Right lung (tissue), 2 donors: ENCODE measurements at regions not wholly inside any gene's neighbourhood (a gene's known extent, or its start where the extent isn't known, plus 50 kb on each side); places are given as distances from the start of the nearest gene placed in this dataset.
A peak's percentile ranks its signal among the peaks of the same experiment; 100 is the strongest.
"Not testable (repeated sequence)": the region's sequence is repeated elsewhere in the genome, so short reads cannot be mapped to it uniquely, and the experiment has no call there.

Source experiments
- DNase-seq, 2 donors: peaks; one replicate each; pipeline ENCODE4 v3.0.0-alpha.2; 2013

- DNase-seq = no peak
Measured at GRCh38 chr10:123378302-123378701, 224.1 kb downstream of the BUB3 start.

- DNase-seq = no peak
Measured at GRCh38 chr10:123379156-123379555, 225.0 kb downstream of the BUB3 start.

GRCh38 chr10:123380491-123381085 is 226.4 kb downstream of the BUB3 start:
- DNase-seq = peak in 1 of 2 donors; percentile 19

- DNase-seq = no peak
Measured at GRCh38 chr10:123381224-123381623, 227.0 kb downstream of the BUB3 start.

GRCh38 chr10:123382491-123382890 is 228.3 kb downstream of the BUB3 start:
- no peak for DNase-seq

GRCh38 chr10:123385508-123386080 is 231.4 kb downstream of the BUB3 start:
- no peak for DNase-seq

DNA sequence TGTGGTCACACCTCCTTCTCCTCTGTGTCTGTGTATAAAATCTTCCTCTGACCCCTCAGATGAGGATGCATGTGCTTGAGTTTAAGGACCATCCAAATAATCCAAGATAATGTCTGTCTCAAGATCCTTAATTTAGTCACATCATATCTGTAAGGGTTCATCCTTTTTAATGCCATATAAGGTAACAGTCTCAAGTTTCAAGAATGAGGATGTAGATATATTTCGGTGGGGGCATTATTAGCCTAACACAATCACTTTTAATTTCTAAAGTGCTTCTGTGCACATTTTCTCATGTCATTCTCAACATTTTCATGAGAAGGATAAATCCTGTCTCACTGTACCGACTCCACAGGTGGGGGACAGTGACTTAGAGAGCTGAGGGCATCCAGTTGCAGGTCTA is 235.3 kb downstream of the BUB3 start:
- no peak for DNase-seq

- DNase-seq = no peak
Measured at GRCh38 chr10:123390332-123390731, 236.1 kb downstream of the BUB3 start.

DNA sequence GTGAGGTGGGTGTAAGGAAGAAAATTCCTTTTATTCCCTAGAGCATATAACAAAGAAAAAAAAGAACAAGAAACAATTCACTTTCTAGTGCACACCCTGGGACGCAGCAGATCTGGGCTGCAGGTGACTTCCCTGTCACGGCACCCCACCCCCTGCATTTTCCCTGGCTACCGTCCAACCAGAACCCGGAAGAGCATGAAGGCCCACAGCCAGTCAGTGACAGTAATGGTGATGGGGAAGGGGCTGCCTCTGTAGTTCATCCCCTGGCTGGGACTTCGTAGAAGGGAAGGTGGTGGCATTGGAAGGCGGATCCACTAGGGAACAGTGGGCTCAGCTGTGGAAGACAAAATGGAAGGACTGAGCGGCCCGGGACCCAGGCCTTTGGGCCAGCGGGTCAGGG is 236.7 kb downstream of the BUB3 start:
- no peak for DNase-seq

DNA sequence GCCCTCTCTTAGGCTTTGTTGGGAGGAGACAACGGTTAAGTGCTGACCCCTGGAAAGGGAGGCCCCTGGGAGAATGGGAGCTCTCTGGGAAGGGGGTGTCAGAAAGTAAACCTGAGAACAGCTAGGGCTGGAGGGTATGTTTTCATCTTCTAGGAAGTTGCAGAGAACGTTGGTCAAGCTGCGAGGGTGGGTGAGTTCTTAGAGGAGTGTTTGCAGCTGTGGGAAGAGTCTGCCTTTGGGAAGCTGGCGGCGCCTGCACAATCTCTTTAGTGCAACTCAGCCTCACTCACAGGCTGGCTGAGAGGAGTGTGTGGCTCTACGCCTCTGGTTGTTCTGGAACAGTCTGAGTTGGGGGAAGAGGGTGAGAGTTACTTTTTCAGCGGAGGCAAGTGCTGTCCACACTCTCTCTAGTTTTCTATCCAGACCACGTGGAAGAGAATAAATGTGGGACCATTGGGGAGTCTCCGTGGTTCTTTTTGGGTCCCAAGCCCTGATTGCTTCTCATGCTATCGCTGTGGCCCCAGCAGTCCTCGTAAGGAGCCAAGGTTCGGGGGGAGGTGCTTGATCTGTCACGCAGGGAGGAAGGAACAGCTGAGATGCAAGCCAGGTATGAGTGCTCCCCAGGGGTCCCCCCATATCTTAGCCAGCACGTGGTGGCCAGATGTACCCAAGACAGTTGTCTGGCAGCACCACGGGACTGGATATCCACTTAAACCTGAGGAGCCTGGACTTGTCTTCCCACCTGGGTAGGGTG is 237.2 kb downstream of the BUB3 start:
- no peak for DNase-seq

DNA sequence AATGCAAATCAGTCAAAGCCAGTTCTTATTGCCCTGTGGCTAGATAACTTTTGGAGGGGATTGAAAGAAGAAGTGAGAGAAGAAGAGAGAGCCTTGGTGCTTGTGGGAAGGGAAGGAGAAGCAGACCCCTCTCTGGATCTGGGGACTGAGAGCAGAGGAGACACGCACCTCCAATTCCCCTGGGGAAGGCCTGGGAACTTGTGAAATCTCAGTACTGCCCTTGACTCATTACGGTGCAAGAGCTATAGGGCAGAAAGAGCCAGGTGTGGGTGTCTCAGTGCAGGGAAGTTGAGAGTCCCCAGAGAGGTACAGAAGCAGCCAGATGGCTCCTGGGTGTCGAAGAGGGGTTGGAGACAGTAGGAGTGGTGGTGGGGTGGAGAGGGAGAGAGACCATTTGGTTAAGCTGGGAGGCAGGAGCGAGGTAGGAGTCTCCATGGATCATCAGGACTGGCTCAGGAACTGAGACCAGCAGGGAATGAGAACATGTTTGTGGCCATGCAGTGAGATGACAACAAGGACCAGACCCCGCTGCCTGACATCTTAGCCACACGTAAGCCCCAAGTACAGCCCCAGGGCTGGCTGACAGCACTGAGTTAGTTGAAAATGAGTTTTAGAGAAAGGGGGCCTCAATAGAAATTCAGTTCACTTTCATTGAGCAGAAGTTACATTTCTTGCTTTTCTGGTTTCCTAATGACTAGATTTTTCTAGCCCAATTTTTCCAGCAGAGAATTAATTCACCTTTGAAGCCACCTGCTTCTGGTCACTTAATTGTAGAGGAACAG is 238.2 kb downstream of the BUB3 start:
- no peak for DNase-seq

GRCh38 chr10:123393170-123393569 is 239.0 kb downstream of the BUB3 start:
- no peak for DNase-seq

- no peak for DNase-seq
Measured at GRCh38 chr10:123394382-123394781, 240.2 kb downstream of the BUB3 start.

DNA sequence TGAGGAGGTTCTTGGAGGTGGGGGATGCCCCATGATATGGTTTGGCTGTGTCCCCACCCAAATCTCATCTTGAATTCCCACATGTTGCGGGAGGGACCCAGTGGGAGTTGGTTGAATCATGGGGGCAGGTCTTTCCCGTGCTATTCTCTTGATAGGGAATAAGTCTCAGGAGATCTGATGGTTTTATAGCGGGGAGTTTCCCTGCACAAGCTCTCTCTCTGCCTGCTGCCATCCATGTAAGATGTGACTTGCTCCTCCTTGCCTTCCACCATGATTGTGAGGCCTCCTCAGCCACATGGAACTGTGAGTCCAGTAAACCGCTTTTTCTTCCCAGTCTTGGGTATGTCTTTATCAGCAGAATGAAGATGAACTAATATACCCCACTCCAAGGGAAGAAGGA is 241.0 kb downstream of the BUB3 start:
- DNase-seq = not testable (repeated sequence)

DNA sequence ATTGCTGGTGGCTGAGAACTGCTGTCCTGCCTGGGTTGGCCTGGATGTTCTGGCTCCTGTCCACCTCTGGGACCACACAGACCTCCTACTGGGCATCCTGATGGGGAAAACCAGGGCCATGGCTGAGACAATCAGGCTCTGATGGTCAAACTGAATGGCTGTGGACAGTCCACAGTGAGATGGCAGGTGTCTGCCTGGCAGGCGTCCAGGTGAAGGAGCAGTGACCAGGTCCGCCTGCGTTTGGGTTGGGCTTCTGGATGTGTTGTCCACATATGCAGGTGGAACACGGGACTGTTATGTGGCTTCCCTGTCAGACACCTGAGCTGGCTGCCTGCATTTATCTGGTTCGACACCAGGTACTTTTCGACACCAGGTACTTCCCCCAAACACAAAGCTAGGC is 241.7 kb downstream of the BUB3 start:
- DNase-seq = no peak

GRCh38 chr10:123398180-123398591 is 244.0 kb downstream of the BUB3 start:
- DNase-seq = no peak

- DNase-seq = no peak
Measured at GRCh38 chr10:123398756-123399155, 244.6 kb downstream of the BUB3 start.

DNA sequence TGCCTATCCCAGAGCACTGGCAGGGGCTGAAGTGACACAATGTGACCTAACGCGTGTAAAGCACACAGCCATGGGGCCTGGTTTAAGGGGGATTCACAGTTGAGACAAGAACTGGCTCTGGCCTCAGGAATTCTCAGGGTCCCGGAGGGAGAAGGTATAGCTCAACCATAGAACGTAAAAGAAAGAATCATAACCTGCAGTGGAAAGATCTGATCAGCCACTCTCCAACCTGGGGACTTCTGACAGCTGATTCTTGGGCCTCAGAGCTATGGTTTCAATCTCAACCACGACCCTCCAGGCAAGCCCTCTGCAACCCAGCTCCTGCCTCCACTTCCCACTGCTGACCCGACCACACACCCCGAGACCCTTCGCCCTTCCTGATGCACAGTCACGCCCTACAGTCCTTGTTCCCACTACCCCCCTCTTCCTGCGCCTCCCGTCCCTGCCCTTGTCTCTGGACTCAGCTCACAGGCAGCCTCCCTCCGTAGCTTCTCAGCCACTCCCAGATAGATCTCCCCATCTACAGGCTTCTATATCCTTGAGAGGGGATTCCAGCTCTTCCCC is 245.2 kb downstream of the BUB3 start:
- DNase-seq = no peak

DNA sequence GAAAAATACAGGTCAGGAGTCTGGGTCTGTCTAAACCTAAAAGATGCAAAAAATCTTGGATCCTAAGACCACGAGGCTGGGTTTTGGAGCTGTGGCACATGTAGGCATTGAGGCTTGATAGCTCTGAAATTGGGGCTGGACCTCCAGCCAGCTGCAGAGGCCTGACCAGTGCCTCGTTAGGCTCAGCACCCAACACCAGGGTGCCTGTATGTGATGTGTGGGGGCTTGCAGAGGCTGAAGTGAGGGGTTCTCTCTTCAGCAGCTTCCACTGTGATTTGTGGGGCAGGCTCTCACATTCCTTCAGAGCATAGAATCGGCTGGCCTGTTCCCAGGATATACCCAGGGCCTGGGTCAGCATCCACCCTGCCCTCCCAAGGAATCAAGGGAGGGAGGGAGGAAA is 247.8 kb downstream of the BUB3 start:
- no peak for DNase-seq

GRCh38 chr10:123402656-123403055 is 248.5 kb downstream of the BUB3 start:
- no peak for DNase-seq

DNA sequence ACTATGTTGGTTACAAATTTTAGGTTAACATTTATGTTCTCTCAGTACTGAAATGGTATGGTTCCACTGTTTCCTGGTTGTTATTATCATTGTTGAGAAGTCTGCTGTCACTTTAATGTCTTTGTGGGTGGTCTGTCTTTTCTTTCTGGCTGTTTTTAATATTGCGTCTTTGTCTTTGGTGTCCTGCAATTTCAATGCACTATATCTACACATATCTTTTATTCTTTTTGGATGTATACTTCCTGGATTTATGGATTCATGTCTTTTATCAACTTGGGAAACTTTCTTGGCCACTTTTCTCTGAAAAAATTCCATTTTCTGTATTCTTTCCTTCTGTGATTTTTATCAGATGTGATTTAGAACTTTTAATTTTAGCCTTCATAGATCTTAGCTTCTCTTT is 250.2 kb downstream of the BUB3 start:
- DNase-seq = no peak

DNA sequence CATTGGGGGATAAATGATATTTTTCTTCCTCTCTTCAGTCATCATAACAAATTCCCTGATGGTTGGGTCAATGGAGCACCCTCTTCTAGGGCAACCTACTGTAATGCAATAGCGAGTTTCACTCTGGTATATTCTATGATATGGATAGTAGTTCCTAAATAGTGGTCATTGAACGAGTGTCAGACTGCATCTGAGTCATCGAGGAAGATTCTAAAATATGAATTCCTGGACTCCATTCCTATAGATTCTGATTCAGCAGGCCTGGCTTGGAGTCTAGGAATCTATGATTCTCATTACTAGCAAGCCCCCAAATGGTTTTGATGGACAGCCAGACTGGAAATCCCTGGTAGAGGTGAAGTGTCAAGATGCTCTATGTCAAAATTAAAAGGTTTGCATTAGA is 254.5 kb downstream of the BUB3 start:
- DNase-seq = no peak
